GM21825 (cell line): ENCODE measurements at regions not wholly inside any gene's neighbourhood (a gene's known extent, or its start where the extent isn't known, plus 50 kb on each side); places are given as distances from the start of the nearest gene placed in this dataset.

Experiments
- ATAC-seq: cut with Tn5 transposase; IDR thresholded peaks from one replicate; pipeline ENCODE4 v1.9.1; 2021; ENCODE audit warnings: mild to moderate bottlenecking, moderate library complexity; ENCODE audit not compliant: unreplicated experiment

- ATAC-seq, result no peak
These were observed 207.2 kb downstream of the SPRY2 start for GRCh38 chr13:80133631-80134261.

GRCh38 chr13:80132741-80133601 lies 208.0 kb downstream of the SPRY2 start:
- no peak for ATAC-seq

GRCh38 chr13:80131204-80131603 lies 209.7 kb downstream of the SPRY2 start:
- ATAC-seq, result no peak

GRCh38 chr13:80126389-80127068 lies 214.4 kb downstream of the SPRY2 start:
- ATAC-seq, result no peak

- no peak for ATAC-seq
These were observed 217.0 kb downstream of the SPRY2 start for GRCh38 chr13:80123945-80124344.

GRCh38 chr13:80121038-80121437 lies 219.9 kb downstream of the SPRY2 start:
- ATAC-seq, result no peak

GRCh38 chr13:80118506-80118905 lies 222.4 kb downstream of the SPRY2 start:
- no peak for ATAC-seq

- no peak for ATAC-seq
These were observed 222.8 kb downstream of the SPRY2 start for GRCh38 chr13:80118099-80118498.

GRCh38 chr13:80117515-80117914 lies 223.4 kb downstream of the SPRY2 start:
- ATAC-seq, result no peak

- ATAC-seq, result no peak
These were observed 224.8 kb downstream of the SPRY2 start for GRCh38 chr13:80116107-80116506.

- ATAC-seq, result no peak
These were observed 225.3 kb downstream of the SPRY2 start for GRCh38 chr13:80115616-80116015.

- no peak for ATAC-seq
These were observed 227.0 kb downstream of the SPRY2 start for GRCh38 chr13:80113714-80114454.

GRCh38 chr13:80109303-80109702 lies 231.6 kb downstream of the SPRY2 start:
- no peak for ATAC-seq

- no peak for ATAC-seq
These were observed 235.6 kb downstream of the SPRY2 start for GRCh38 chr13:80105350-80105749.

GRCh38 chr13:80101040-80101439 lies 239.9 kb downstream of the SPRY2 start:
- no peak for ATAC-seq

- ATAC-seq, result no peak
These were observed 240.3 kb downstream of the SPRY2 start for GRCh38 chr13:80100636-80101035.

- no peak for ATAC-seq
These were observed 243.4 kb downstream of the SPRY2 start for GRCh38 chr13:80097561-80097960.

GRCh38 chr13:80096383-80096782 lies 244.5 kb downstream of the SPRY2 start:
- ATAC-seq, result no peak

GRCh38 chr13:80094526-80094925 lies 246.4 kb downstream of the SPRY2 start:
- ATAC-seq, result no peak

- no peak for ATAC-seq
These were observed 247.0 kb downstream of the SPRY2 start for GRCh38 chr13:80093888-80094287.

- ATAC-seq, result no peak
These were observed 254.6 kb downstream of the SPRY2 start for GRCh38 chr13:80086304-80086721.
